Loucy (cell line): ENCODE measurements at regions not wholly inside any gene's neighbourhood (a gene's known extent, or its start where the extent isn't known, plus 50 kb on each side); places are given as distances from the start of the nearest gene placed in this dataset.

ENCODE experiments used
- H2AFZ ChIP-seq: fragments of 200-600 bp; sonication (generic); 2 replicates; pipeline ENCODE4 v1.6.0; 2016; ENCODE audit warnings: antibody characterized with exemption, mild to moderate bottlenecking, low read length, moderate library complexity
- H3F3A ChIP-seq: fragments of 200-600 bp; 2 replicates; pipeline ENCODE4 v1.6.0; 2016; ENCODE audit warnings: antibody characterized with exemption, low read depth, mild to moderate bottlenecking
- H3K27me3 ChIP-seq: fragments of 200-600 bp; sonication (generic); 2 replicates; pipeline ENCODE4 v1.6.1; 2014; ENCODE audit warnings: low read length, mild to moderate bottlenecking; ENCODE audit not compliant: insufficient read depth, poor library complexity, severe bottlenecking
- H3K36me3 ChIP-seq: fragments of 200-600 bp; sonication (generic); 2 replicates; pipeline ENCODE4 v1.6.1; 2016; ENCODE audit warnings: low read length; ENCODE audit not compliant: insufficient read depth
- H3K4me1 ChIP-seq: fragments of 200-600 bp; sonication (generic); 2 replicates; pipeline ENCODE4 v1.5.1; 2014; ENCODE audit warnings: low read length, mild to moderate bottlenecking; ENCODE audit not compliant: insufficient read depth, poor library complexity, severe bottlenecking
- H3K4me2 ChIP-seq: fragments of 200-600 bp; sonication (generic); 2 replicates; pipeline ENCODE4 v1.6.0; 2014; ENCODE audit warnings: antibody characterized with exemption, low read length, low read depth, mild to moderate bottlenecking; ENCODE audit not compliant: poor library complexity, severe bottlenecking
- H3K4me3 ChIP-seq: fragments of 200-600 bp; sonication (generic); 2 replicates; pipeline ENCODE4 v1.5.1; 2014; ENCODE audit warnings: low read length, mild to moderate bottlenecking, mixed read lengths; ENCODE audit not compliant: poor library complexity, severe bottlenecking
- H3K79me2 ChIP-seq: fragments of 200-600 bp; sonication (generic); 2 replicates; pipeline ENCODE4 v1.6.1; 2014; ENCODE audit warnings: low read length; ENCODE audit not compliant: insufficient read depth
- H3K9ac ChIP-seq: fragments of 200-600 bp; sonication (generic); 2 replicates; pipeline ENCODE4 v1.6.0; 2014; ENCODE audit warnings: mild to moderate bottlenecking, low read depth, low read length, moderate library complexity; ENCODE audit not compliant: poor library complexity, severe bottlenecking
- H3K9me2 ChIP-seq: fragments of 200-600 bp; sonication (generic); replicated peaks from 2 replicates; pipeline ENCODE4 v1.6.1; 2016; ENCODE audit warnings: low read depth, low read length, mixed read lengths
- H3K9me3 ChIP-seq: fragments of 200-600 bp; sonication (generic); 2 replicates; pipeline ENCODE4 v1.6.1; 2014; ENCODE audit warnings: mild to moderate bottlenecking, antibody characterized with exemption, low read length, low read depth; ENCODE audit not compliant: insufficient read depth
- H4K20me1 ChIP-seq: fragments of 200-600 bp; sonication (generic); 2 replicates; pipeline ENCODE4 v1.6.0; 2014; ENCODE audit warnings: antibody characterized with exemption, low read length, mild to moderate bottlenecking; ENCODE audit not compliant: insufficient read depth, poor library complexity, severe bottlenecking
- EZH2phosphoT487 ChIP-seq: fragments of 200-600 bp; IDR thresholded peaks from 2 replicates; pipeline ENCODE4 v1.6.1; 2018; ENCODE audit warnings: antibody characterized with exemption, mild to moderate bottlenecking, moderate library complexity, borderline replicate concordance
- TF ChIP-seq, protein P1 (sequence below): fragments of 200-600 bp; sonication (generic); conservative IDR thresholded peaks from 2 replicates; pipeline ENCODE4 v1.5.1; 2014; ENCODE audit warnings: mild to moderate bottlenecking, antibody characterized with exemption, low read length

DNA sequence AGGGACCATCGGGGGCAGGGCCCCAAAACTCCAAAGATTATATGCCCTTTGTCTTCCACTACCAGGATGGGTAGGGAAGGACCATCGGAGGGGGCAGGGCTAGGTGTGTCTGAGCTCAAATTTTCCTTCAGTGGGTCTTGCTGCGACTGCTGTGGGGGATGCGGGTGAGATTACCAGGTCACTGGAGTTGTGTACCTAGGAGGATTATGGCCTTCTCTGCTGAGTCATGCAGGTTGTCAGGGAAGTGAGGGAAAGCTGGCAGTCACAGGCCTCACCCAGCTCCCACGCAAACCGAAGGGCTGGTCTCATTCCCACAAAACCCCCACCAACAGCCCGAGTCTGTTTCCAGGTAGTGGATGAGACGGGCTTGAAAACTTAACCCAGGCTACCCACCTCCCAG is 489.4 kb downstream of the ZNF608 start:
- Histone ChIP-seq H2AFZ (no peak overlapping the region), H3K9me2 (no peaks in the 10 kb centered on the region)

DNA sequence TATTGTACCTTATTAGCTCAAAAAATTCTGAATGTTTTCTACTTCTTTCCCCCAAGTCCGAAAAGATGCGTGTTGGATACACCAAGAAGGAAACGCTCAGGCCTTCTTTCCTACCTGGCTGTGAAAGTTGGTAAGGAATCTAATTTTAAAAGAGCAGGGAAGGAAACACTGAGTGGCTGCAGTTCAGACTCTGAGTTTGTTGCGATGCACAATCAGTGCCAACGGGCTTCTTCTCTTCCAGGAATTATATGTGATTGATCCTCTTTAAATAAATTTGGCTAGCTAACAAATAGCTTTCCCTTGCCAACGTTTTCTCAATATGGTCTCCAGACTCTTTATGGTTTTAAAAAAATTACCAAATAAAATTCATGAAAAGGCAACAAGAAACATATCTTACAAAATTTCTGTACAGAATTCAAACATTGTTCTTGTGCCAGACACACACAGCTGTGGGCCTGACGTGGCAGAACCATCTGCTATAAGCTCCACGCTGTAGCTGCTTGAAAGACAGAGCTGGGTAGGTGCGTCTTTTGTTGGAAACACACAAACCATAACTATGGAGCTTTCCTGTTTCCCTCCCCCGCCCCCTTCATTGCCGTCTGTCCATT is 493.1 kb downstream of the ZNF608 start:
- H3K36me3 ChIP-seq: no peaks in the 10 kb centered on the region
- H3K27me3 ChIP-seq: no peaks in the 10 kb centered on the region
- H3K9me2 ChIP-seq: no peaks in the 10 kb centered on the region
- H3K4me3 ChIP-seq: no peak overlapping the region
- no peak for TF ChIP-seq EZH2phosphoT487
- TF ChIP-seq, protein P1, sequence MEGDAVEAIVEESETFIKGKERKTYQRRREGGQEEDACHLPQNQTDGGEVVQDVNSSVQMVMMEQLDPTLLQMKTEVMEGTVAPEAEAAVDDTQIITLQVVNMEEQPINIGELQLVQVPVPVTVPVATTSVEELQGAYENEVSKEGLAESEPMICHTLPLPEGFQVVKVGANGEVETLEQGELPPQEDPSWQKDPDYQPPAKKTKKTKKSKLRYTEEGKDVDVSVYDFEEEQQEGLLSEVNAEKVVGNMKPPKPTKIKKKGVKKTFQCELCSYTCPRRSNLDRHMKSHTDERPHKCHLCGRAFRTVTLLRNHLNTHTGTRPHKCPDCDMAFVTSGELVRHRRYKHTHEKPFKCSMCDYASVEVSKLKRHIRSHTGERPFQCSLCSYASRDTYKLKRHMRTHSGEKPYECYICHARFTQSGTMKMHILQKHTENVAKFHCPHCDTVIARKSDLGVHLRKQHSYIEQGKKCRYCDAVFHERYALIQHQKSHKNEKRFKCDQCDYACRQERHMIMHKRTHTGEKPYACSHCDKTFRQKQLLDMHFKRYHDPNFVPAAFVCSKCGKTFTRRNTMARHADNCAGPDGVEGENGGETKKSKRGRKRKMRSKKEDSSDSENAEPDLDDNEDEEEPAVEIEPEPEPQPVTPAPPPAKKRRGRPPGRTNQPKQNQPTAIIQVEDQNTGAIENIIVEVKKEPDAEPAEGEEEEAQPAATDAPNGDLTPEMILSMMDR: no peak
- no peaks in the 10 kb centered on the region for H3K4me1 ChIP-seq
- no peaks in the 10 kb centered on the region for H3K9me3 ChIP-seq
- no peak overlapping the region for H2AFZ ChIP-seq
- no peak overlapping the region for H3K9ac ChIP-seq
- H3K79me2 ChIP-seq: no peaks in the 10 kb centered on the region
- no peaks in the 10 kb centered on the region for H4K20me1 ChIP-seq
- H3F3A ChIP-seq: no peaks in the 10 kb centered on the region
- no peak overlapping the region for H3K4me2 ChIP-seq

More for the DNA sequence above, 489.4 kb downstream of the ZNF608 start:
- Histone ChIP-seq H4K20me1 (no peaks in the 10 kb centered on the region), H3K36me3 (no peaks in the 10 kb centered on the region), H3K9ac (no peak overlapping the region), H3K4me1 (no peaks in the 10 kb centered on the region), H3K9me3 (no peaks in the 10 kb centered on the region), H3K4me2 (no peak overlapping the region), H3K79me2 (no peaks in the 10 kb centered on the region), H3K4me3 (no peak overlapping the region), H3F3A (no peaks in the 10 kb centered on the region), H3K27me3 (no peaks in the 10 kb centered on the region)
- TF ChIP-seq, protein P1: no peak
- TF ChIP-seq EZH2phosphoT487: no peak

DNA sequence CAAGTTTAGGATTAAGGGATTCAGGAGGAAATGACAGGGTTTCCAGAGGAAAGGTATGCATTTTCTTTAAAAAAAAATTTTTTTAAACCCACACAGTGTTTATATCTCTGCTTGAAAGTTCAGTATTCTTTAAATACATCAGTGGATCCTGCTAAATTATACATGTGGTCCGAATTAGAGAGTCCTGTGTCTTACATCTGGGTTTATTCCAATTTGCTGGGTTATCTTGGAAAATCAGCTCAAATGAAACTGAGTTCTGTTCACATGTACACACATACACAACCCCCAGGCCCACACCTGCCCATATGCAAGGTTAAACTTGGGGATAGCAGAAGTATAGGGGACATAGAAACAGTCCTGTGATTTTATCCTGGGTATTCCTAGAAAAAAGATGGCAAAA is 493.7 kb downstream of the ZNF608 start:
- H2AFZ ChIP-seq: no peak overlapping the region
- no peaks in the 10 kb centered on the region for H3K36me3 ChIP-seq
- H3K4me2 ChIP-seq: no peak overlapping the region
- no peak overlapping the region for H3K9ac ChIP-seq
- no peaks in the 10 kb centered on the region for H3K9me3 ChIP-seq
- H4K20me1 ChIP-seq: no peaks in the 10 kb centered on the region
- H3K79me2 ChIP-seq: no peaks in the 10 kb centered on the region
- no peaks in the 10 kb centered on the region for H3K4me1 ChIP-seq
- H3K4me3 ChIP-seq: no peak overlapping the region
- H3F3A ChIP-seq: no peaks in the 10 kb centered on the region
- no peak for TF ChIP-seq EZH2phosphoT487
- TF ChIP-seq, protein P1: no peak
- H3K9me2 ChIP-seq: no peaks in the 10 kb centered on the region
- H3K27me3 ChIP-seq: no peaks in the 10 kb centered on the region
